ENCODE measurements at regions not wholly inside any gene's neighbourhood (a gene's known extent, or its start where the extent isn't known, plus 50 kb on each side); places are given as distances from the start of the nearest gene placed in this dataset.

DNA sequence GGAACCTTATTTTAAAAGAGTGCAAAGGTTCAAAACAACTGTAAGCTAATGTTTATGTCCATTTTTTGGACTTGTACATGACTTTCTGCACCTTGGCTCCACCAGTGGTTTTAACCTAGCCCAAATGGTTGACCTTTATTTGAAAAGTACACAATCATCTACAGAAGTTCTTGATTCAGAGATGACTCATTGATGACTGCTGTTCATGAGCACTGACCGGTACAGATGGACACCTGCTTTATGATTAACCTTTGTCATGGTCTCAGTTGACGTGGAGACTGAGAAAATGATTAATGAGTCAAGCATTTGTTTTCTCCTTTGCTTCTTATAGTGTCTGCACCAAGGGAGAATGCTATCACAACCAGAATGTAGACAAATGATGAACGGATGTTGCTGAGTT is 55.7 kb upstream of the PTER start (continued):
- TF ChIP-seq, protein P1, sequence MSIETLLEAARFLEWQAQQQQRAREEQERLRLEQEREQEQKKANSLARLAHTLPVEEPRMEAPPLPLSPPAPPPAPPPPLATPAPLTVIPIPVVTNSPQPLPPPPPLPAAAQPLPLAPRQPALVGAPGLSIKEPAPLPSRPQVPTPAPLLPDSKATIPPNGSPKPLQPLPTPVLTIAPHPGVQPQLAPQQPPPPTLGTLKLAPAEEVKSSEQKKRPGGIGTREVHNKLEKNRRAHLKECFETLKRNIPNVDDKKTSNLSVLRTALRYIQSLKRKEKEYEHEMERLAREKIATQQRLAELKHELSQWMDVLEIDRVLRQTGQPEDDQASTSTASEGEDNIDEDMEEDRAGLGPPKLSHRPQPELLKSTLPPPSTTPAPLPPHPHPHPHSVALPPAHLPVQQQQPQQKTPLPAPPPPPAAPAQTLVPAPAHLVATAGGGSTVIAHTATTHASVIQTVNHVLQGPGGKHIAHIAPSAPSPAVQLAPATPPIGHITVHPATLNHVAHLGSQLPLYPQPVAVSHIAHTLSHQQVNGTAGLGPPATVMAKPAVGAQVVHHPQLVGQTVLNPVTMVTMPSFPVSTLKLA (conservative IDR thresholded peaks at IDR 0.05): no peak
- TF ChIP-seq CLOCK (CRISPR knock-in tag; IDR thresholded peaks at IDR 0.05; ENCODE audit: borderline replicate concordance) (no peak), ZNF384 (IDR thresholded peaks at IDR 0.05; ENCODE audit: low read depth, low read length) (no peak), CHD4 (IDR thresholded peaks at IDR 0.05; ENCODE audit: insufficient read depth, insufficient replicate concordance, low read depth, low read length, poor library complexity, severe bottlenecking) (no peak), ZFP36 (IDR thresholded peaks at IDR 0.05; ENCODE audit: low read depth, low read length, partially characterized antibody) (no peak), GATAD2A (IDR thresholded peaks at IDR 0.05) (no peak), FOXA3 (CRISPR knock-in tag; conservative IDR thresholded peaks at IDR 0.05 in 1 of 2, IDR thresholded peaks at IDR 0.05 in 1 of 2) (no peak), ATF3 (IDR thresholded peaks at IDR 0.05) (peak; percentile 47), ATF3 (CRISPR knock-in tag; conservative IDR thresholded peaks at IDR 0.05) (no peak), NFATC3 (IDR thresholded peaks at IDR 0.05) (no peak), PBX2 (CRISPR knock-in tag; IDR thresholded peaks at IDR 0.05; ENCODE audit: low read depth) (no peak), PBX2 (tag; conservative IDR thresholded peaks at IDR 0.05; ENCODE audit: low read depth) (0 out of 2 replicates have a peak, but pooled peaks have one; percentile 21), PURB (CRISPR knock-in tag; IDR thresholded peaks at IDR 0.05; ENCODE audit: low read depth) (no peak), RCOR1 (IDR thresholded peaks at IDR 0.05; ENCODE audit: borderline replicate concordance in 1 of 2, low read depth in 2 of 2, low read length in 2 of 2) (no peak), PPARD (CRISPR knock-in tag; IDR thresholded peaks at IDR 0.05) (no peak)
- TF ChIP-seq, protein P2, sequence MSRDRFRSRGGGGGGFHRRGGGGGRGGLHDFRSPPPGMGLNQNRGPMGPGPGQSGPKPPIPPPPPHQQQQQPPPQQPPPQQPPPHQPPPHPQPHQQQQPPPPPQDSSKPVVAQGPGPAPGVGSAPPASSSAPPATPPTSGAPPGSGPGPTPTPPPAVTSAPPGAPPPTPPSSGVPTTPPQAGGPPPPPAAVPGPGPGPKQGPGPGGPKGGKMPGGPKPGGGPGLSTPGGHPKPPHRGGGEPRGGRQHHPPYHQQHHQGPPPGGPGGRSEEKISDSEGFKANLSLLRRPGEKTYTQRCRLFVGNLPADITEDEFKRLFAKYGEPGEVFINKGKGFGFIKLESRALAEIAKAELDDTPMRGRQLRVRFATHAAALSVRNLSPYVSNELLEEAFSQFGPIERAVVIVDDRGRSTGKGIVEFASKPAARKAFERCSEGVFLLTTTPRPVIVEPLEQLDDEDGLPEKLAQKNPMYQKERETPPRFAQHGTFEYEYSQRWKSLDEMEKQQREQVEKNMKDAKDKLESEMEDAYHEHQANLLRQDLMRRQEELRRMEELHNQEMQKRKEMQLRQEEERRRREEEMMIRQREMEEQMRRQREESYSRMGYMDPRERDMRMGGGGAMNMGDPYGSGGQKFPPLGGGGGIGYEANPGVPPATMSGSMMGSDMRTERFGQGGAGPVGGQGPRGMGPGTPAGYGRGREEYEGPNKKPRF (IDR thresholded peaks at IDR 0.05; ENCODE audit: low read depth, low read length): no peak
